NCI-H82 treated with DMSO at 0.1 percent for 48 hours (cell line): ENCODE measurements at regions not wholly inside any gene's neighbourhood (a gene's known extent, or its start where the extent isn't known, plus 50 kb on each side); places are given as distances from the start of the nearest gene placed in this dataset.
"Not testable (repeated sequence)": the region's sequence is repeated elsewhere in the genome, so short reads cannot be mapped to it uniquely, and the experiment has no call there.

ENCODE experiments used
- DNase-seq: peaks from one replicate; lab custom pipeline; 2025; ENCODE audit not compliant: unreplicated experiment; lab: John Stamatoyannopoulos, UW

DNA sequence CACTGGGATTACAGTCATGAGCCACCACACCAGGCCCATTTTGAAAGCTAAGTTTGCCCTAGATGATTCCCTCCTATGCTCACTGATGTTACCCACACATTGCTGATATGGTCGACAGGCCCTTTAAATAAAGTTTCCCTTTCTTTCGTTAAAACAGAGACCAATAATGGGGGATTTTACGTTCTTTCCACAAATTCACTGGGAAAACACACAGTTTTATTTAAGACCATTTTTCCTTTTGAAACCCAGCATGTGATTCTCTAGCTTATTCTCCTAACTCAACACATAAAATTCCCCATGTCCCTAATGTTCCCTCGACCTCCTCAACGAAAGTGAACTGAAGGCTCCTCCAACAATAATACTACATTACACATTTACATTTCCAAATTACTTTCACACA is 223.2 kb downstream of the ANAPC1 start:
- no peak for DNase-seq

DNA sequence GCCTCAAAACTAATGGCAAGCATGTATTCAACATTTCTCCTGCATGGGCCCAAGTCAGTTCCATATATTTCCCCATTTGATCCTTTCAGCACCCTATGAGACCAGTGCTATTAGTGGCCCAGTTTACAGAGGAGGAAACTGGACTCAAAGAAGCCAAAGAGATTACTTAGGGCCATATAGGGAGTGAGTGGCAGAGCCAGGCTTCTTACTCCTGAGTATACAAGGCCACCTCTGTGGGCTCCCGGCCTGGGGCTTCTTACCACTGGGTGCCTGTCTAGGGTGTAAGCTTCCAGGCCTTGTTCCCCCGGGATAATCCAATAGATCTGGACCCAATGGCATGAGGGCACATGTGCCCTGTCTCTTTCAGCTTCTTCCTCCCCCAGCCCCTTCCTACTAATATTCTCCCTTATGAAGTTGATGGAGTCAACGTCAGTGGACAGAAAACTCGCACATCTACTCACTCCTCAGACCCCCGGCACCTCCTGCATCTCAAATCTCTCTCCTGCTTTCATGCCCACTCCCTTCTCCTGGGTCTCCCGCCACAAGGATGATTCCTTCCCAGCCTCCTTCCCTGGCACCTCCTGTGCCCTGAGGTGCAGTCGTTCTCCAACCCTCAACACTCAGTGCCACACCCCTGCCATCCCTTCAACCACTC is 222.6 kb downstream of the ANAPC1 start:
- no peak for DNase-seq

DNA sequence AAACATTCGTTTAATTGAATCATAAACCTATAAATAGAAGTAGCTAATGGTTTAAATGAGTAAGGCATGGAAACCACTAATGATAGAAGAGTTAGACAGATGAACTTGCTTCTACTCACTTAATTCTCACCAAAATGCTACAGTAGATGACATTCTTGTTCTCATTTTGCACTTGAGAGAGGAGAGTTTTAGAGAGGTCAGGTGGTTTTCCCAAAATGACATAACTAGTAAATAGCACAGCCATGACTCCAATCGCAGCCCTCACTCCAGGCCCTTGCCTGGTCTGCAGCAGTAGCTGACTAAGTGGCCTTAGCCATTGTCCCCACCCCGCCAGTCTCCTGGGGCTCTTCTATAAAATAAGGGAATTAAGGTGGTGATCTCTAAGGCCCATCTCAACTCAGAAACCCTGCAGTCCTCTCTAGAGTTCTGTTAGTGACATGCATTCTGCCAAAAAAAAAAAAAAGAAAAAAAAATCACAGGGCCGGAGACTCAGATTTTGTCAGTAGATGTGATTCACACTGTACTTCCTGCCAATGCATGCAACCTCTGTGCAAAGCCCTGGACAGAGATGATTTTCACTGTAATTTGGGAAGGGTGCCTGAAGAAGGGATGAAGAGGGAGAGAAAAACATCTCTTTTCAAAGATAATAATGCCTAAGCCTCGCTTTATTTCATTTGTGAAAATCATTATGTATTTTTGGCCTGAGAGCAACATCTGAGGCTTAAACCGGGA is 221.8 kb downstream of the ANAPC1 start:
- no peak for DNase-seq

DNA sequence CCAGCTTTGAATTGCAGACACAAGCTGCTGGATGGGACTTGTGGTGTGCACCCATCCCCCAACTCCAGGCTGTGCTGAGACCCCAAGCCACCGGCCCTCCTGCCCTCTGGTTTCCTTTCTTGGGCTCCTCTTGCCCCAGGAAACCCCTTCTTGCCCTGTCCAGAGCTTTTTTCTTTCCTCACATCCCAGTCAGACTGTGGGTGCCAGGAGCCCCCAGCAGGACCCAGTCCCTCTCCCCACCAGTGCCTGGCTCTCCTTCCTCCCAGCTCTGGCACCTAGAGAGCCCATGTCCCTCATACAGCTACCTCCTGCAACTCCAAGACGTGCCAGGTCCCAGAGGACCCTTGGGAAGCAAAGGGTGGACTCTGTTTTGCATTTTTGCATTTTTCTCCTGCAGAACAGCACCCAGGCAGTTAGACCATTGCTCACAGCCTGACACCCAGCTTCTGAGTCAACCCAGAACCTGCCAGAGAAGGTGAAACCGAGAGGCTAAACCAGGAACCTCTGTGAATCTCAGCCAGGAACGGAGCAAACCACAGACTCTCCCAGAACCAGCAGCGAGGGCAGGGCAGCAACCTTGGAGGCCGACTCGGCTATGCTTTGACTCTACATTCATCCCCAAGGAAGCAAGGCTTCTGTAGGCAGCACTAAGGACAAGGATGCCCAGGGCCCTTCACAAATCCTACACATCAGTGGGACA is 221.1 kb downstream of the ANAPC1 start:
- no peak for DNase-seq

DNA sequence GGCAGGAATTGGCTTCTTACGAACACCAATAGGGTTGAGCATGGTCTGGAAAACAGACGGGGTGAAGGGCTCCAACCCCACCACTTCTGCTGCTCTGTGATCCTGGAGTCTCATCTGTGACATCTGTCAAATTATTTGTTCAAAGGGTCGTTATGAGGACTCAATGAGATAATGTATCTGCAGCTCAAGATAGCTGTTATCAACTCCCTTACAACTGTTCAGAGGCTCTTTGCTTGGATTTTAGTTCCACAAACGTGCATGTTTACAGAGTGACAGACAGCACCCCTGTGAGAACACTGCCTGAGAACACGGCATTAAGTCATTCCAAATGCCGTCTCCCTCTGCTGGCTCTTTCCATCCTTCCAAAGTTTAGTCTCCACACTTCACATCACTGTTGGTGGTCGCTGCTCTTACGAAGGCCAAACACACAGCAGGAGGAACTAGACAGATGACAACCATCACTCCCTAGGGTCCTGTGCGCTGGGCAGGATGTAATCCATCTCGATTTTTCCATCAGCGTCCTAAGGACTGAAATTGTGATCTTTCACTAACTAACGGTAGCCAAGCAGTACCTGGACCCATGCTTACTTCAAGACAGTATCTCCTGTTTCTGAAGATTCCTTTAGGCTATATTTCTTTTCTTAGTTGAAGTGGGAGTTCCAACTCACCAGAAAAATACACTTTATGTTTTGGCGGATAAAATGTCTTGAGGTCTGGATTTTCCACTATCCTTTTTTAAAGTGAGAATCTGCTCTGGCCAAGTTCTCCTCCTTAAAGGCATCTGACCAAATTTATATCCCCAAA is 220.3 kb downstream of the ANAPC1 start:
- DNase-seq: no peak

DNA sequence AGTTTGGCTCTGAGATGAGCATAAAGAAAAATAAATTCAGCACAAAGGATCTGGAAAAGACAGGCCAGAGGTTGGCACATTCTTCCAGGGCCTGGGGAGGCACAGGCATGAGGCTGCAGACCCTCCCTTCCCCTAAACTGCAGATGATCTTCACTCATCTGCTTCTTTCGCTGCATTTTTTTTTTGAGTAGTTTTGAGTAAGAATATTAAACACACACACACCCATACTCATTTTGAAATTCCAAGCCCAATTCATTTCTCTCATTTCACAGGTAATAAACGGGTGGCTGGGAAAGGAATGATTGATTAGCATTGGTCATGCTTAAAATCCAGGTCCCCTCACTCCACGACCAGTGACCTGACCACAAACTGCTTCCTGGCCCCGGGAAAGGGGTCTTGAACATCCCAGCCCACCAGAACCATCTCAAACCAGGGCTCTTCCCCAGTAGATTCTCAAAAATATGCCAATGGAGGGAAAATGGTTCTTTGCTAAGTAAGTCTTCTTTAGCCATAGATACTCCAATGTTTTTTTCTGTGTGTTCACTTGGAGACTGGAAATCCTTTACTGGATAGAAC is 219.6 kb downstream of the ANAPC1 start:
- DNase-seq: no peak

DNA sequence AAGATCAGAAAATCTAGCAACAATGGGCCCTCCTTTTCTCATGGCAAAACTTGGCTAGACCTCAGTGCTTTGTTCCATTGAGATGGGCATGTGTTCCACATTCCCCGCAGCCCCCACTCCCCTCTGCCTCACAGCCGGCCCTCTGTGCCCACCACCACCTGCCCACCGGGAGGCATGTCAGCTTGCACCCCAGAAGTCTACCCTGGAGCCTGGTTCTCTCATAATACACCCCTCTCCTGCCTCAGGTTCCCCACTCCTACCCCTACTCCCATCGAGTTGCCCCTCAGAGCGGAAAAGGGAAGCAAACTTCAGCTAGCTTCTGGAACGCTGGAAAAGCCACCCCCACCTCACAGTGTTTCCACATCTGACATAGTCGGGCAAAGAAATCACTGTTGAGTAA is 219.0 kb downstream of the ANAPC1 start:
- DNase-seq: no peak

DNA sequence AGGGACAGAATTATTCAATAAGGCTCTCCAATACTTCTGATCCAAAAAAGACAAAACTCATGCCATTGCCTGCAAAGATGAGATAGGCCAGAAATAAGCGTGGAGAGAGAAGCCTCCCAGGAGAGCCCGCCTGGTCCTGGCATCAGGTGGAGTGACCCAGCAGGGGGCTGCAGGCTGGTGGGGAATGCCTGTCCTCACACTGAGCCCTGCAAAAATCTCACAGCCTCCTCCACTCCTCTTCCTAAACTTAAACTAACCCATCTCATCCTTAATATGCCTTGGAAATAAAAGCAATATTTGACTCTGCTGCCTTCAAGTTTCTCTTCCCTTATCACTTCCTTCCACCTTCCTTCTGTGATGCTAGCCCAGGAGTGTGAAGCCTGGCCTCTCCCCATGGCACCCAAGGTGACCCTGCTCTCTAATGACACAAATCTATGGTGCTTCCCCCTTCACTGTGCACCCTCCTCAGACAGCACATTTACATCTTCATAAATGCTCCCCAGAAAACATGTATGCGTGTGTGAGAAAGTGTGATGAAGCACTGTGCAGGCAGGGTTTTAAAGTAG is 218.4 kb downstream of the ANAPC1 start:
- no peak for DNase-seq

DNA sequence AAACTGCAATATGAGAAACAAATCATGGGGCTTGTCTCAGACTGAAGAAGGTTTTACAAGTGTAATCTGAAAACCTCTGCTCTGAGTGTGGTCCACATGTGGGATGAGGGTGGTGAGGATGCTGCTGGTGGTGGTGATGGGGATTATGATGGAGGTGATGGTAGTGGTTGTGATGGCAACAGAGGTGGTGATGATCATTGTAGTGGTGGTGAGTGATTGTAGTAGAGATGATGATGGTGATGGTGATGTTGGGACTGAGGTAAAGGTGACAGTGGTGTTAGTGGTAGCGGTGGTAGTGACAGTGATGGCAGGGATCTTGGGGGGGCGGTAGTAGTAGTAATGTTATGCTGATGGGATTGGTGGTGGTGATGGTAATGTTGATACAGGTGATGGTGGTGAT is 217.8 kb downstream of the ANAPC1 start:
- no peak for DNase-seq

DNA sequence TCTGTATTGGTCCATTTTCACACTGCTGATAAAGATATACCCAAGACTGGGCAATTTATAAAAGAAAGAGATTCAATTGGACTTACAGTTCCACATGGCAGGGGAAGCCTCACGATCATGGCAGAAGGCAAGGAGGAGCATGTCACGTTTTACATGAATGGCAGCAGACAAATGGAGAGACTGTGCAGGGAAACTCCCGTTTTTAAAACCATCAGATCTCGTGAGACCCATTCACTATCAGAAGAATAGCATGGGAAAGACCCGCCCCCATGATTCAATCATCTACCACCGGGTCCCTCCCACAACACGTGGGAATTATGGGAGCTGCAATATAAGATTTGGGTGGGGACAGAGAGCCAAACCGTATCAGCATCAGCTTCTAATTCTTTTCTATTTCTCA is 217.0 kb downstream of the ANAPC1 start:
- DNase-seq: no peak

DNA sequence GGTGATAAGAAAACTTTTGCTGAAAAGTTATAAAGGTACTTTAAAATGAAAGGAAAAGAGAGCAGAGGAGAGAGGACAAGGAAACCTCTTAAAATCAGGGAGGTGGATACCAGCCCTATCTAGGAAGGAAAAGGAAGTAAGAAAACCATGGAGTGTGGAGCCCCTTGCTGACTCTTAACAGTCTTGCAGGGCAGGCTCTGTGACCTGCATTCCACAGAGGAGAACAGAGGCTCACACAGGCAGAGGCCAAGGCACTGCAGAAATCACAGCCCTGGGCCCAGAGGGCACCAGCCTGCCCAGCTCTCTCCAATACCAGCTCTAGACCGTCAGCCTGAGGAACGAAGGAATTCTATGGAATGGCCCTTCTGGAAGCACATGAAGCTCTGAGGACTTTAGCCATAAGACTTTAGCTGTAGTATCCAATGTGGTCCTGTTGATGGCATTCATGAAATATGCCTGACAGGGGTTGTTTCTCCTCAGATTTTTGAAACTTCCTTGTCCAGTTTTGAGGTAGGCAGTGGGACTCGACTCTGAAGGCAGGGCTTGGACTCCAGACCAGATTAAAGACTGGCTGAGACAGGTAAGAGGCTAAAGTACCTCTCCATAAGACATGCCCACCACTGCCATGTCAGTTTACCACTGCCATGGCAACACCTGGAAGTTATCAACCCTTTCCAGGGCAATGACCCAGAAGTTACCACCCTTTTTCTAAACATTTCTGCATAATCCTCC is 216.3 kb downstream of the ANAPC1 start:
- no peak for DNase-seq

DNA sequence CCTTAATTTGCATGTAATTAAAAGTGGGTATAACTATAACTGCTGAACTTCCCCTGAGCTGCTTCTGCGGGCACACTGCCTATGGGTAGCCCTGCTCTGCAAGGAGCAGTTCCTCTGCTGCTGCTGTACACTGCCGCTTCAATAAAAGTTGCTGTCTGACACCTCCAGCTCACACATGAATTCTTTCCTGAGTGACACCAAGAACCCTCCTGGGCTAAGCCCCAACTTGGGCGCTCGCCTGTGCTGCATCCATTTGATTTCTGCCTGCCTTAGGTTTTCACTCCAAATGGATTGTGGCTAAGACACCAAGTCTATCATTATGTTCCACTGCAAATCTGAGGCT is 215.7 kb downstream of the ANAPC1 start:
- DNase-seq: no peak

DNA sequence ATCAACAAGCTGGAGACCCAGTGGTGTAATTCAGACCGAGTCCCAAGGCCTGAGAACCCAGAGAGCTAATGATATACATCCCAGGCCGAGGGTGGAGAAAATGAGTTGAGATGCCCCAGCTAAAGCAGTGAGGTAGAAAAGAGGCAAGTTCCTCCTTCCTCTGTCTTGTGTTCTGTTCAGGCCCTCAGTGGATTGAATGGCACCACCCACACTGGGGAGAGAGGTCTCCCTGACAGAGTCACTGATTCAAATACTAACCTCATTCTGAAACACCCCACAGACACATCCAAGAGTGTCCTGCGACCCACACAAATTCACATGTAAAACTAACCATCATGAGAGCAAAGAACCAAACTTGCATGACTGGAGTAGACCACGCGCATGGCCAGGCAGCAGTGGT is 215.3 kb downstream of the ANAPC1 start:
- no peak for DNase-seq

DNA sequence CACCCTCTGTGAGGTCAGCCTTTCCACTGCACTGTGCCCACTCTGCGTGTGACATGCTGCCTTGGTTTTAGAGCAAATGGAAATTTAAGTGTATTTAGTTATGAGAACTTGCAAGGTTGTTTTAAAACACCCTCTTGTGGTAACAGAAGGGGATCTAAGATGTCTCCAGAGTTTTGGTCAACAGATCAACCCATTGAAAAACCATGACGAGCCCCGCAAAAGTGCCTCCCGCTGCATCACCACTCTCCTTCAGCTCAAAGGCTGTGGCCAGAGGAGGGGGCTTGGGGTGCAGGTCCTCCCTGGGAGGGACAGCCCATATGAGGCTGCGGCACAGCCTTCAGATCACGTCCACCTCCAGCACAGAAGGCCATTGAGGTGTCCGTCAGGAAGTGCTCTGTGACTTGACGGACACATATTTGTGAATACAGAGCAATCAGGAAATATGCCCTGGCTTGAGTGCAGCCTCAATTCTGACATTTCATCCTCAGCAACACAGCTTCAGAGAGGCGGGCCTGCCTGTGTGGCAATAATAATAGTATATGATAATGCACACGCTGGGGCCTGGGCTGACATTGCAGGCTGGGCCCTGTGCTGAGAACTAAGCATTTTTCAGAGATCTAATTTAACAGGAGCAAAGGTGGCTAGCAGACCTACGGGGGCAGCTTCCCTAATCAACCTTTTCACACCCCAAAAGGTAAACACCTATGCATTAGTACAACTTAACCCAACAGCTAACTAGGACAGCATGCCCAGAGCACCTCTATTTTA is 213.9 kb downstream of the ANAPC1 start:
- no peak for DNase-seq

DNA sequence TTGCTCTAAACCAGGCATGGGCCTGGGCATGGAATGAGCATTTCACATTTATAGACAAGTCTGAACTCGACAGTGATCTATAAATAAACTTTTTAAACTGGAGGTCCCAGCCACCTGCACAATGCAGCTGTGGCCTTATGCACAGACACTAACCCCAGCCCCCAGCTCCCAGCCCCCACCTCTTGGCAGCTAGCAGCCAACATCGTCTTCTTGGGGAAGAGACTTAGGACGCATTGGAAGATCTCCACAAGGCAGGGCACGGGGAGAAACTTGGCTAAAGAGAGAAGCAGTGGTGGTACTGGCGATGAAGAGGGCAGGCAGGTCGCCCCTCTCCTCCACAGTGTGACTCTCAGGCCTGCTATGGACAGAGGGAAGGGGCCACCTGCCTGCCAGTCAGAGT is 213.2 kb downstream of the ANAPC1 start:
- DNase-seq: no peak

DNA sequence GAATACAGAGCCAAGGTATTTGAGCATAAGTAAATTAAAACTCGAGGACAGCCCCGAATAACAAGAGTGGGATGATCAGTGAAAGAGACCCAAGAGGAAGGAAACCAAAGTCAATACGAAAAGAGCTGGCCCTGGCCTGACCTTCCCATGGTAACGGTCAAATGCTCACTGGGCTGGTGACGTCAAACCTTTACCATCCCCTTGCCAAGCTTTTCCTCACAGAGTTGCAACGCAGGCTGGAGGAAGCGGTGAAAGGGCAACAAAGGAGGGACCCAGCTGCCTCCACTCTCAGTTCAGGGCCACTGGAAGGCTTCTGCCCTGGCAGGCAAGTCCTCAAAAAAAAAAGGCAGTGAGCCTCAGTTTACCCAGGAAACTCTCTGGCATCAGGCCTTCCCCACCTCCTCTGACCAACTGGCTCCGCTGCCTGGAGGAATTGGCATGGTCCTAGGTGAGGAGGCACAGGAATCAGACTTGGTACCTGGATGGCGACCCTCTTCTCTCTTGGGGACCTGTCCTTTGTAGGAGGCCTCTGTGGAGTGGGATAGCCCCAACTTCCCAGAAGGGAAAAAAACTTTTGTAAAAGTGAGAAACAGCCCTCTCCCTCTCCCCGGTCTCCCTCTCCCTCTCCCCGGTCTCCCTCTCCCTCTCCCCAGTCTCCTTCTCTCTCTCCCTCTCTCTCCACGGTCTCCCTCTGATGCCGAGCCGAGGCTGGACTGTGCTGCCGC is 212.4 kb downstream of the ANAPC1 start:
- DNase-seq: no peak

DNA sequence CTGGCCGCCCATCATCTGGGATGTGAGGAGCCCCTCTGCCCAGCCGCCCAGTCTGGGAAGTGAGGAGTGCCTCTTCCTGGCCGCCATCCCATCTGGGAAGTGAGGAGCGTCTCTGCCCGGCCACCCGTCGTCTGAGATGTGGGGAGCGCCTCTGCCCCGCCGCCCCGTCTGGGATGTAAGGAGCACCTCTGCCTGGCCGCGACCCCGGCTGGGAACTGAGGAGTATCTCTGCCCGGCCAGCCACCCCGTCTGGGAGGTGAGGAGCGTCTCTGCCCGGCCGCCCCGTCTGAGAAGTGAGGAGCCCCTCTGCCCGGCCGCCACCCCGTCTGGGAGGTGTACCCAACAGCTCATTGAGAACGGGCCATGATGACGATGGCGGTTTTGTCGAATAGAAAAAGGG is 211.4 kb downstream of the ANAPC1 start:
- DNase-seq: not testable (repeated sequence)

DNA sequence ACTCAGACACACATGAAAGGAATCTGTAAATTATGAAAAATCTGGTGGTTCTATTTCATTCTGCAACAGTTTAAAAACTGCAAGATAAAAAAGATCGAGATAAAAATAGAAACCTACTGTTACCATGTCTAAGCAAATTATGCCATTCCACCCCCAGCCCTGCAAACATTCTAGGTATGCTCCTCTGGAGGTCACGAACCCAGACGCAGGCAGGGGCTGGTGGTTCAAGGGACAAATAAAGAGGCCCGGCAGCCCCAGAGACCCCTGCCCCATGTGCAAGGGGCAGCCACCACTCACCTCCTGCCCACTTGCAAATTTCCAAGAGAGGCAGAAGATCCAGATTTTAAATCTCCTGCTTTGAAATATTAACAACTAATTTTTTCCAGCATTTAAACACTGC is 210.5 kb downstream of the ANAPC1 start:
- DNase-seq: no peak
